H1 (cell line): ENCODE measurements at regions not wholly inside any gene's neighbourhood (a gene's known extent, or its start where the extent isn't known, plus 50 kb on each side); places are given as distances from the start of the nearest gene placed in this dataset.

Source experiments
- EP300 ChIP-seq, 2 experiments: IDR thresholded peaks; 1 replicate in 1 of 2; 2 replicates in 1 of 2; pipeline ENCODE4 v1.6.1; 2011 to 2012; ENCODE audit warnings: low read depth in 2 of 2, low read length in 2 of 2, mild to moderate bottlenecking in 2 of 2, borderline replicate concordance in 1 of 2, inconsistent platforms in 1 of 2, moderate library complexity in 1 of 2
- RXRA ChIP-seq: IDR thresholded peaks from 2 replicates; pipeline ENCODE4 v1.6.1; 2011; ENCODE audit warnings: low read depth, mild to moderate bottlenecking, low read length, moderate library complexity; ENCODE audit not compliant: insufficient read depth
- TCF12 ChIP-seq: IDR thresholded peaks from 2 replicates; pipeline ENCODE4 v1.6.1; 2011; ENCODE audit warnings: low read depth, mild to moderate bottlenecking, low read length
- ZNF274 ChIP-seq: IDR thresholded peaks from 2 replicates; pipeline ENCODE4 v1.7.0; 2012; ENCODE audit warnings: low read length, borderline replicate concordance; ENCODE audit errors: extremely low read depth

DNA sequence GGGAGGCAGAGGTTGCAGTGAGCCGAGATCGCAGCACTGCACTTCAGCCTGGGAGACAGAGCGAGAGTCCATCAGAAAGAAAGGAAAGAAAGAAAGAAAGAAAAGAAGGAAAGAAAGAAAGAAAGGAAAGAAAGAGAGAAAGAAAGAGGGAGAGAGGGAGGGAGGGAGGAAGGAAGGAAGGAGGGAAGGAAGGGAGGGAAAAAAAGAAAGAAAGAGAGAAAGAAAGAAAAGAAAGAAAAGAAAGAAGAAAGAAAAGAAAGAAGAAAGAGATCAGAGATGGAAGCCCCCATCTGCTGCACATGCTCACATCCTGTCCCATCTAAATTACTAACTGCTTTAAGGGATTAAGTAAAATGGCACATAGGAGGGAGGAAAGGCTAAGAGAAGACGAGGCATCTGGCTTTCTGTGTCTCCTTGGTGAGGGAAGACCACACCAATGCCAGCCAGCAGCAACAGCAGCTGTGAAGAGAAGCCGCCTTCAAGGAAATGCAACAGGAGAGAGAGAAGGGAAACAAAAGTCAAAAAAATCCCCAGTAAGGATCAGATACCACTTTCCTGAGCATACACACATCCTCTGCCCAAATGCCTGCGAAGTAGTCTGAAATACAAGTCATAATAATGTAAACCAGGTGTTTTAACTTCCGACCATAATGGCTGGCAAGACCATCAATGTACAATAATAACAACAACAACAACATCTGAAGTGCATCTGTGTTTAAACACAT, 300.2 kb upstream of the JARID2 start (continued):
- TF ChIP-seq EP300 (IDR thresholded peaks at IDR 0.05; ENCODE audit: borderline replicate concordance in 1 of 2, low read depth in 2 of 2, low read length in 2 of 2) (no peak), RXRA (no peak), ZNF274 (no peak), TCF12 (no peak)
